T-helper 1 cell treated with Interleukin-12 subunit alpha and Interleukin-12 subunit beta and Interleukin-4 antibody, amounts not matched to agents 30 ng/mL and 1 ng/mL, for 36 hours (primary cell): ENCODE measurements at regions not wholly inside any gene's neighbourhood (a gene's known extent, or its start where the extent isn't known, plus 50 kb on each side); places are given as distances from the start of the nearest gene placed in this dataset.

Experiments used
- intact Hi-C: fragments of 100-400 bp; cut with micrococcal nuclease; formaldehyde crosslinking; loops from one replicate; pipeline ENCODE4 v1.15.1; 2024

GRCh38 chr11:116104498-116105174, 600.4 kb upstream of the CADM1 start:
- intact Hi-C loops = no loop called here

GRCh38 chr11:116101902-116102301, 597.7 kb upstream of the CADM1 start:
- intact Hi-C loops = no loop called here

DNA sequence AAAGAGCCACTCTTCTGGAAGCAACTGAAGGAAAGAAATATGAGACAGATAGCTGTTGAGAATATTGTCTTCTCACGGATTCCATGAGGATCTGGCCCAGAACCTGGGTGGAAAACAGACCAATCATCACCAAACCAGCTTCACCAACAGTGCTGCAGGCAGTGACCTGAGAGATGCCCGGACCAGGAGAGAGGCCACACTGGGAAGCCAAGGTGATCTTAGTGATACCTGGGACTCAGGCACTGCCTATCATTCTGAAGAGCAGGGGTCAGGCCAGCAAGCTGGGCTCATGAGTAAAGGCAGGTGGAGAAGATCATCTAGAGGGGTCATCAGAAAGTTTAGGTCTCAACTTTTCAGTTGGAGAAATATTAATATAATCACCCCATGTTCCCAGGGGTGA, 595.8 kb upstream of the CADM1 start:
- intact Hi-C loops = no loop called here

DNA sequence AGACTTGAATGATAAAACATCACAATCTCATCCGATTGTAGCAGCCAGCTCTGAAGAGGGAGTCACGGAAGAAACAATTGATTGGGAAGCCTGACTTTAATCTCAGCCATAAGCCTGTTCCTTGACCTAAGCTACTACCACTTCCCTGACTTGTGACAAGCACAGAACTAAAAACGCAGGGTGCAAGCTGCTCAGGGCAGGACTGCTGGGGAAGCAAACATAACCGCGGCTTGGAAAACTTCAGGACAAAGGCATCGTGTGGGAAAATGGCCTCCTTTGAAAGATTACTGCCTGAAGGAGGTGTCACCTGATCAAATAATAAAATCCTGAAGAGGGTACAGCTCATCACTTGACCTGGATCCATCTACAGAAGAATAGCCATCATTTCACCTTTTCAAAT, 595.3 kb upstream of the CADM1 start:
- intact Hi-C loops = no loop called here

GRCh38 chr11:116096272-116096995, 592.2 kb upstream of the CADM1 start:
- intact Hi-C loops = no loop called here

DNA sequence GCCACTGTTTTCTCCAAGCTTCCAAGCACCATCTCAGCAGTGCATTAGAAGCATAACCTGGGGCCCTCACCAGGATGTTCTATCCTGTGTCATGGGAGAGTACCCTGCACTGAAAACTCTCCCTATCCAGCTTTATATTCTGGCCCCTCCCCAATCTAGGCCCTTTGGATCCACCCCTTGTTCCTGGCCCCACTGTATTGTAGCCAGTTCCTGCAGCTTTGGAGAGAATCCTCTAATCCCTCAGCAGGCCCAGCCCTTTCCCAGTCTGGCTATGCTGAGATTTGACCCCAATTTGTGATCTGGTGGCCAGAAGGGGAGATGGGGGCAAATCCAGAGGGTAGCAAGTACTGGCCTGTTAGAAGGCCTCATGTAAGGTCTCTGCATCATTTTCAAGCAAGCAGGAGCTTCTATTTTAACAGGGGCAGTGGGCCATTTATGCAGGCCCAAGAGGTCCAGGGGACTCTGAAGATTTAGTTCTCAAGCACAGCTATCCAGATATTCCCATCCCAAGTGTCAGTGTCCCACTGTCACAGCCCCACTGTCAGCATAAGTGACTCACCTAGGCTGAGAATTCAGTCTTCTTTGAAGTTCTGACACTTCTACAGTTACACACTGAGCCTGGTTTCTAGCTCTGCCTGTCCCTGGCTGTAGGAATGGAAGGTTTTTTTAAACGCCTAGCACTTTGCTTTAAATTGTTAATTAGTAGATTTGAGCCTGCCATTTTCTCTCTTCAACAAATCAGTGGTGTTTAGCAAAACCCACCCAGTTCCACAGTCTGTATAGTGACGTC, 589.5 kb upstream of the CADM1 start:
- intact Hi-C loops = no loop called here

DNA sequence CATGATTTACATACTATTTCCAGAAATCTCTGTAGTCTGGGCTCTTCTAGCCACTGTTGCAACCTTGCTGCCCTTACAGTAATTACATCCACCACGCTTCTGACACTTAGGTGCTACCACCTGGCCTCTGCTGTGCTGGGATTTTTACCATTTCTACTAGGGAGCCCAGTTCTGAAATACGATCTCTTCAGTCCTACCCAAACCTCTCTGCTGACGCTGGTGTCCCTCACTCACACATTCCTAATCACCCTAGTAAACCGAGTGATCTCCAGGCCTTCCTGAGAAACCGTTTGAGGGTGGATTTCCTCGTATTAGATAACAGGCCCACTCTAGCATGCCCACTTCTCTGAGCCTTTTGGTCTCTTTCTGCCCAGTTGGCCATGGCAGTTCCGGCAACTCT, 588.9 kb upstream of the CADM1 start:
- intact Hi-C loops = no loop called here

GRCh38 chr11:116086426-116086825, 582.2 kb upstream of the CADM1 start:
- intact Hi-C loops = no loop called here

DNA sequence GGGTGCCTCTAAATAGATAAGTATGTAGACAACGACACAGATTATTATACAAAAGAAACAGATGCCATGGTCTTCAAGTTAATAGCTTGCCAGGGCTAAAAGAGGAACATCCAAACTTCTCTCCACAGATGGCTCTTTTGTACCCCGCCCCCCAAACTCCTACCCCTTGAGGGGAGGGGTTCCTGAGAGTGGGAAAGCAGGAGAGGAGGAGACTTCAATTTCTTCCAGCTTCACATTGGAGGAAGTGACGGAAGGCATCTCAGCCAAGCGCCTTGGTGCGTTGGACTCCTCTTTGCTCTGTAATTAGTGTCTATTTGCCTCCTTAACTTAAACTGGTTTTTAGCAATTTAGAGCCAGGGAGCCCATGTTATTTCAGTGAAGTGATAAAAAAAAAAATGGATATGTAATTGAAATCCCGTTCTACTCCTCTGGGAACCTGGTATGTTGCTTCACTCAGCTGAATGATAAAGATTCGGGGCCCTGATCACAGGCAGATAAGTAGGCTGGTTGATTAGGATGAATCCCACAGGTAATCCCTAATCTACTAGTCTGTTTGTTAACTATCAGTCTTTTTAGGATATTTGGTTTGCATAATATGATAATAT, 580.9 kb upstream of the CADM1 start:
- intact Hi-C loops = no loop called here

GRCh38 chr11:116084511-116084910, 580.3 kb upstream of the CADM1 start:
- intact Hi-C loops = no loop called here

DNA sequence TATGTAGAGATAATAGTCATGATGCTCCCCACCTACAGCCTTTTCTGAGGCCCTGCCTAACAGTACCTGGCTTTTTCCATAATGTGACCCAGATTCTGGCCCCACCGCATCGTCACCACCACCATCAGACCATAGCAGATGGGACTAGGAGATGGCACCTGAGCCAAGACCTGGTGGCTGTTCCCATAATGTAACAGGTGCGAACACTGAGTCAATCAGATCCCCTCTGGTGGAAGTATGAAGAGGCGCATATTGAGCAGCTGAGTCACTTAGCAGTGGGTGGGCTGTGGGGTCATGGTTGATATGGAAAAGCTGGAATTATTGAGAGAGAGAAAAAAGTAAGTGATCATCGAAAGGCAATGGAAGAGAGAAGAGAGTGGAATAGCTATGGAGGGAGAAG, 578.0 kb upstream of the CADM1 start:
- intact Hi-C loops = no loop called here

DNA sequence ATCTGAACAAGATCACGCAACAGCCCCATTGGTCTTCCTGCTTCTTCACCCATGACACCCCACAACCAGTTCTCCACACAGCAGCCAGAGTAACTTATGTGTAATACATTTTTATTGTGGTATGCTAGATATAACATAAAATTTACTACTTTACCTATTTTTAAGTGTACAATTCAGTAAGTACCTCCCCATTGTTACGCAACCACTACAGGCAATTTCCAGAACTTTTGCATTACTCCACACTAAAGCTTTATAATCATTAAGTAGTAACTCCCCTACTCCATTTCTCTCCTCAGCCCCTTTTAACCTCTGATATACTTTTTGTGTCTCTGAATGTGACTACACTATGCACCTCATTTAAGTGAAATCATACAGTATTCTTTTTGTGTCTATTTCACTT, 575.4 kb upstream of the CADM1 start:
- intact Hi-C loops = no loop called here

- intact Hi-C loops = no loop called here
Measured at GRCh38 chr11:116078101-116078591, 573.9 kb upstream of the CADM1 start.

DNA sequence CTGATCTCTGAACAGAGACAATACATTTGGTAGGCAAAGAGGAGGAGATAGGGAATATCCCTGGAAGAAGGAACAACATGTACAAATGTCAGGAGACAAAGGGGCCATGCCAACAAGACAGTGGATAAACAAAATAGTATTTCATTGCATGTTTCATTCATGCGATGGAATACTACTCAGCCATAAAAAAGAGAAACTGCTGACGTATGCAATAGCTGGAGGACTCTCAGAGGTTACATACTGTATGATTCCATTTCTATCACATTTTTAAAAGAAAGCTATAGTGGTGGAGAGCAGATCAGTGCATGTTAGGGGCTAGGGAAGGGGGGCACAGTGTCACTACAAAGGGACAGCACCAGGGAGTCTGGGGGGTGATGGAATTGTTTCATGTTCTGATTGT, 572.9 kb upstream of the CADM1 start:
- intact Hi-C loops = no loop called here

DNA sequence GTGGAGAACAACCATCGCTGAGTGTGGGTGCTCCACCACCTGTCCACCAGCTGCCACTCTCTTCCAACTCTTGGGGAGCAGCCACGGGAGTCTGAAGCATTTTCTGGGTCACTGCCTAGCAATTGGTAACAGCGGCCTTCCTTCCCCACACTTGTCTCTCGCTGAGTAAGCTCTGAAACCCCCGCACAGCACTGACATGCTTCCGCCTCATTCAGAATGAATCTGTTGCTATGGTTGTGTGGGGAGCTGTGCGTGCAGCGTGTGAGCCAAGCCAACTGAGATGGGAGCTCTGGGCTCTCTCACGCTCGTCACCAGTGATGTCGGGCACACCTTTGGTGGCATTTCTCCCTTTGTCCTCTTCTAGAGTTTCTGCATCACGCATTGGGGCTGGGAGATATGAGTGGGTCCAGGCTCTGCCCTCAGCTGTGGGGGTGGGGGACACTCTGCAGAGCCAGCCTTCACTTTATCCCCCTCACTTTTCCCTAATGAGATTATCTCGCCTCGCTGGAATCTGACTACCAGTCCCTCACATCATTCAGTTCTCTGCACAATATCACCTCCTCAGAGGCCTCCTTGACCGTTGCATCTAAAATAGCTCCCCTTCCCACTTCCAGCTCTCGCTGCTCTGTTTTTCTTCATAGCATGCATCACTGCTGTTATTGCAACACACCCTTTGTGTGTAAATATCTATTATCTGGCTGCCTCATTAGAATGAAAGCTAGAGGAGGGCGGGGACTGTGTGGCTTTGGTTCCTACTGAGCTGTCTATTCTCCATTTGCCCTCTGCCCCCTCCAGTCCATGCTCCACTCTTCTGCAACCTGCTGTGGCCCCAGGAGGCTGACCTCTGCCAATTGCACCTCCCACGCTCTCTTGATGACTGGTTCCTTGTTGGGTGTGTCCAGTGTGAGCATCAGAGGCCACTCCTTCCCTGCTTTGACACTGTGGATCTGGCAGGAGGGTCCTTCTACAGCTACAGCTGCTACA, 569.9 kb upstream of the CADM1 start:
- intact Hi-C loops = no loop called here

- intact Hi-C loops = no loop called here
Measured at GRCh38 chr11:116072601-116073410, 568.6 kb upstream of the CADM1 start.

DNA sequence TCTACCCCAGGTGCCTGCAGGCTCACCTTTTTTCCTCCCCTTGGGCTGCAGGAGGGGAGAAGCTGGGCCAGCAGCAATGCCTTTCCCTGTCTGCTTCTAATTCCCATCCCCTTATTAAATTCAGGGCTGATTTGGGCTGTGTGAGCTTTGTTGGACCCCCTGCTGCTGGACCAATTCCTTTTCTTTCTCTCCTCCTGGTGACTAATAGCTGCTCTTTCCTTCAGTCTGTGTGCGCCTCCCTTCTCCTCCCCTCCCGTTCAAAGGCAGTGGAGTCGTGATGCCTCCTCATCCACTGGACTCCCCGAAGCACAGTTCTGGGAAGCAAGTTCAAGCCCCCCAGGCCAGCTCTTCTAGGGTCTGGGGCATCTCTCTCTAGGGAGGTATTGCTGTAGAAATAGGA, 567.9 kb upstream of the CADM1 start:
- intact Hi-C loops = no loop called here

DNA sequence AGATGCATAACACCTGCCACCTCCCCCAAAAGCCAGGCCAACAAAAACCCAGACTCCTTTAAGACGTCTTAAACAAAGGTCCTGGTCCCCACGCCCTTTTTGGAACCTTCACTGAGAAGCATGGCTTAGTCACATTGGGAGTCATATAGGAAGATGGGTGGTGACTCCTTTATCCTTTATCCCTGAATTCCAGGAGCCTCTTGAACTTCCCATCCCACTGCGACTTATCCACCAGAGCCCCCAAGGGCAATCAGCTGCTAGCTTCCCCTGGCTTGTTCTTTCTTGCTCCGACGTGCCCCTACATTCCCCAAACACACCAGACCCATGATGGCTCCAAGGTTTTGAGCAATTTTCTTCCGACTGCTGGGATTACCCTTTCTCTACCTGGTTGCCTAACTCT, 567.0 kb upstream of the CADM1 start:
- intact Hi-C loops = no loop called here

GRCh38 chr11:116070520-116070919, 566.3 kb upstream of the CADM1 start:
- intact Hi-C loops = no loop called here

DNA sequence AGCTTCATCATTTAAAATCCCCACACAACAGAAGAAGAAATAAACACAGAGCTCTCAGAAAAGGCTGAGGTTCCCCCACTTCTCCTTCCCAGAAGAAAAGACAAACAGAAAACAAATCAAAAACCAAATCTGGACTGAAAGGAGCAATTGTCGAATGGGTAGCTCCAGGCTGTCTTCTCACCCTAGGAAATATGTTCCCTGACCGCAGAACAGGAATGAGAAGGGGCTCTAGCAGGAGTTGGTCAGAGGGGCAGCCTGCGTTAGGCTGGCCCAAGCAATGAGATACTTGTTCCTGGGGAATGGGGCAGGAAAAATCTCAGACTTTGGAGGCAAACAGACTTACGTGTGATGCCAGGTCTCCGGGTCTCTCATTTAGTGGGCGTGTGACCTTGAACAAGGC, 562.6 kb upstream of the CADM1 start:
- intact Hi-C loops = no loop called here
